ENCODE measurements at regions not wholly inside any gene's neighbourhood (a gene's known extent, or its start where the extent isn't known, plus 50 kb on each side); places are given as distances from the start of the nearest gene placed in this dataset.

- DNase-seq (ENCODE audit: low read depth) = no peak
These were observed 55.2 kb upstream of the CBLN4 start for GRCh38 chr20:56060486-56060885.

DNA sequence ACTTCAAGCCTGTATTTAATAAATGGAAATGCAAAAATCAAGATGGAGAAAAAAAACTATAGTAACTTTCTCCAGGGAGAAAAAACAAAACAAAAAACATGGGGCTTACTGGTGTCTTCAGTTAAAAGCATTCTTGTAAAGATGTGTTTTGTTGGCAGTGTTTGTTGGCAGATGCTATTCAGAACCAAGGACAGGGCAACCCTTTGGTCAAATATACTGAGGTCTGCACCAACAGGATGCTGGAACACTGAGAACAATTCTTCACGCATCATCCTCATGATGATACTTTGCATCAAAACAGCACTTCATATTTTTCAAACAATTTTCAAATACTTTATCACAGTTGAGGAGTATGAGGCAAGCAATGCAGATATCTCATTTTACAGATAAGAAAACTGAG, 63.7 kb upstream of the CBLN4 start:
- no peak for DNase-seq (ENCODE audit: low read depth)

DNA sequence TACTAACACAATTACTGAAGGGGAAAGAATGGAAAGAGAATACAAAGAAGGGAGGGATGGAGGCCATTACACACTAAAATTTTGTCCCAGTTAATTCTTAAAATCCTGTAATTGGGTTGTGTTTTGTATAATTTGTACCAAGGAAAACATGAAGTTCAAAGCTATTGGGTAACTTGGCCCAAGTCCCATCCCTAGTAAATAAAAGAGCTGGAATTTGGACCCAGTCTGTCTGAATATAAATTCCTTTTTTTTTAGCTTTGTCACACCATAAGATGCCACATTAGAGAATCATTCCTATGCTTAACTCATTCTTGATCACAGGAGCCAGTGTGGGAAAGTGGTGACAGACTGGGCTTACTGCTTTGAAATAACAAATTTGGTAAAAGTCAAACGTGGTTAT, 66.8 kb upstream of the CBLN4 start:
- no peak for DNase-seq (ENCODE audit: low read depth)

- peak; percentile 4 for DNase-seq (ENCODE audit: low read depth)
These were observed 83.1 kb upstream of the CBLN4 start for GRCh38 chr20:56088375-56088774.

GRCh38 chr20:56091628-56092234, 86.4 kb upstream of the CBLN4 start:
- DNase-seq (ENCODE audit: low read depth) = peak; percentile 30

- DNase-seq (ENCODE audit: low read depth) = no peak
These were observed 88.9 kb upstream of the CBLN4 start for GRCh38 chr20:56094228-56094627.

- DNase-seq (ENCODE audit: low read depth) = no peak
These were observed 93.7 kb upstream of the CBLN4 start for GRCh38 chr20:56098981-56099500.

DNA sequence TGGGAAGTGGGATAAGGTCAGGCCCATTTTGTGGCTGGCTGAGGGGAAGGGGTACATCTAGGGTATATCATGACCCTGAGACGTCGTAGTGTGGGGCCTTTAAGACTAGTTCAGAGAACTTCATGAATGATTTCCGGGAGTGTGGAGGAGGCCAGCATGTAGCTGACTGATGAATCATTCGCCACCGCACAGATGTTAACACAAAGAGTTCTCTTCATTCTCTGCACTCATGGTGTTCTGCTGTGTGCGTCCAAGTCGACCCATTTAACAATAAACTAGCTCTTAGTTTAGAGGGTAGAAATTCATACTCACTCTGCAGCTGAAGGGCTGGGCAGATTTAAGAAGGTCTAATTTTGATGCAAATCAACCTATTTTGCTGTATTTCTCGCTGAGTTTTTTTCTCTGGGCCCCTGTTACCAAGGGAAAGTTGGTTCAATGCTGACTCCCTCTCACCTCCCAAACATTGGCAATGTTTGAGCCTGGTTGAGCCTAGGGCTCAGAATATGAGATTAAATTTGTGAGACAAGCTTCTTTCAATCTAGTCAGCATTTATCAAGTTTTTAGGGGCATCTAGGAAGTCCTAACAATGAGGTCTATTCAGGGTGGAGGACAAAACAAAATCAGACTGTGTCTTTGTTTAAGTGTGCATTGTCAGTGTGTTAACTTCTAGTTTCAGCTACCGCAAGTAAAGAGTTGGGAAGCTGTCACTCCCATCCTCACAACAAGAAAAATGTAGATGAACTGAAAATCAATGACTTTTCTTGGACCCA, 106.8 kb upstream of the CBLN4 start:
- no peak for DNase-seq (ENCODE audit: low read depth)

DNA sequence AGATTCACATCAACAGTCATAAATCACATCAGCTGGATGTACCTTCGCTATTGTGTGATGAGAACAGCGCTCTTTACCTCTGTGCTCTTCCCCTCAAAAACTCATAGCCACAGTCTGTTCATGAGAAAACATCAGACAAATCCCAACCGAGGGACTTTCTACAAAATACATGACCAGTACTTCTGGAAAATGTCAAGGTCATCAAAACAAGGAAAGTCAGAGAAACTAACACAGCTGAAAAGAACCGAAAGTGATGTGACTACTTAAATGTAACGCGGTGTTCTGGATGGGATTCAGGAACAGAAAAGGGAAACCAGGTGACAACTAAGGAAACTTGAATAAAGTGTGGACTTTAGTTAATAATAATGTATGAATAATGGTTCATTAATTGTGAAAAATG, 112.0 kb upstream of the CBLN4 start:
- no peak for DNase-seq (ENCODE audit: low read depth)

DNA sequence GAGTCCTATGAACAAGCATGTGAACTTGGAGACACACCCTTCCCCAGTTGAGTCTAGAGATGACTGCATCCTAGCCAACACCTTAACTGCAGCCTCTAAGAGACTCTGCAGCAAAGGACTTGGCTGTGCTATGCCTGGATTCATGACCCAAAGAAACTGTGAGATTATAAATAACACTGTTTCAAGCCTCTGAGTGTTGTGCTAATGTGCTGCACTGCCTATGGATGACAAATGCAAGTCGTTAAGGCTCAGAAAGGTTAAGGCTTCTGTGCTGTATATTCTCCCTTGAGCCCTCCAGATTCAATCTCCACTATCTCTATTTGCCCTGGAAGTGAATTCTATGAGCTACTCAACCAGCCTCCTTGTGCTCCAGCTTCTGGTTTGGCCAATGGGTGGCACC, 116.5 kb upstream of the CBLN4 start:
- no peak for DNase-seq (ENCODE audit: low read depth)

GRCh38 chr20:56143759-56144158, 104.8 kb upstream of the MC3R start:
- no peak for DNase-seq (ENCODE audit: low read depth)

DNA sequence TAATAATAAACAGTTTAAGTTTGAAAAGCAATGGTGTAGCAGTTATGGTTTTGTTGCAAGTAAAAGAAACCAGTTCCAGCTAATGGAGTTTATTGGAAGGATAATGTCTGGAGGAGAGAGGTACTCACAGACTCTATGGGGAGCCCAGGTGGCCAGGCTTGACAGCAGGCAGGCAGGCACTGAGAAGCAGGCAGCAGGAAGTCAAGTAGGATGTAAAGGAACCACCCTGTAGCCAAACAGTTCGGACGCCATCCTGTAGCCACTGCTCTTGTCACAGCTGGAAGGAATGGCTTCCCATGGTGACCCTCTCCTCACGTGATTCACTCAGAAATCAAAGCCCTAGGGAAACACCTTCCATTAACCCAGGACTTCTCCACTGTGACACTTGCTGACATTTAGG, 96.7 kb upstream of the MC3R start:
- DNase-seq (ENCODE audit: low read depth) = no peak

- DNase-seq (ENCODE audit: low read depth) = no peak
These were observed 94.6 kb upstream of the MC3R start for GRCh38 chr20:56153926-56154325.

- DNase-seq (ENCODE audit: low read depth) = no peak
These were observed 92.9 kb upstream of the MC3R start for GRCh38 chr20:56155625-56156024.

- no peak for DNase-seq (ENCODE audit: low read depth)
These were observed 90.9 kb upstream of the MC3R start for GRCh38 chr20:56157530-56158203.

DNA sequence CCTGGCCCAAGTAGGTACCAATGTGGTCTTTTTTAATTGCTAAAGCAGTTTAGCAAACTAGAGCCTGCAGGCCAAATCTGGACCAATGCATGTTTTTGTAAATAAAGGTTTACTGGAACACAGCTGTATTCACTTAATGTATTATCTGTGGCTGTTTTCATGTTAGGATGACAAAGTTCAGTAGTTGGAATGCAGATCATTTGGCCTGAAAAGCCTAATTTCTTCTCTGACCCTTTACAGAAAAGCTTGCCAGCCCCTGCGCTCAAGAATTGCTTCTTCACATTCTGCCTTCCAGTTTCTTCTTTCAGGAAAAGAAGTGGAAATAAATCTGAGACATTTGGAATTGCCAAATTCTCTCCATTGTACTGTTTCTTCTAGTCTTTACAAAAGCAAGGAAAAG, 90.0 kb upstream of the MC3R start:
- no peak for DNase-seq (ENCODE audit: low read depth)

GRCh38 chr20:56160956-56161355, 87.6 kb upstream of the MC3R start:
- DNase-seq (ENCODE audit: low read depth) = no peak

- DNase-seq (ENCODE audit: low read depth) = no peak
These were observed 84.7 kb upstream of the MC3R start for GRCh38 chr20:56163806-56164205.

- no peak for DNase-seq (ENCODE audit: low read depth)
These were observed 81.6 kb upstream of the MC3R start for GRCh38 chr20:56166781-56167465.

DNA sequence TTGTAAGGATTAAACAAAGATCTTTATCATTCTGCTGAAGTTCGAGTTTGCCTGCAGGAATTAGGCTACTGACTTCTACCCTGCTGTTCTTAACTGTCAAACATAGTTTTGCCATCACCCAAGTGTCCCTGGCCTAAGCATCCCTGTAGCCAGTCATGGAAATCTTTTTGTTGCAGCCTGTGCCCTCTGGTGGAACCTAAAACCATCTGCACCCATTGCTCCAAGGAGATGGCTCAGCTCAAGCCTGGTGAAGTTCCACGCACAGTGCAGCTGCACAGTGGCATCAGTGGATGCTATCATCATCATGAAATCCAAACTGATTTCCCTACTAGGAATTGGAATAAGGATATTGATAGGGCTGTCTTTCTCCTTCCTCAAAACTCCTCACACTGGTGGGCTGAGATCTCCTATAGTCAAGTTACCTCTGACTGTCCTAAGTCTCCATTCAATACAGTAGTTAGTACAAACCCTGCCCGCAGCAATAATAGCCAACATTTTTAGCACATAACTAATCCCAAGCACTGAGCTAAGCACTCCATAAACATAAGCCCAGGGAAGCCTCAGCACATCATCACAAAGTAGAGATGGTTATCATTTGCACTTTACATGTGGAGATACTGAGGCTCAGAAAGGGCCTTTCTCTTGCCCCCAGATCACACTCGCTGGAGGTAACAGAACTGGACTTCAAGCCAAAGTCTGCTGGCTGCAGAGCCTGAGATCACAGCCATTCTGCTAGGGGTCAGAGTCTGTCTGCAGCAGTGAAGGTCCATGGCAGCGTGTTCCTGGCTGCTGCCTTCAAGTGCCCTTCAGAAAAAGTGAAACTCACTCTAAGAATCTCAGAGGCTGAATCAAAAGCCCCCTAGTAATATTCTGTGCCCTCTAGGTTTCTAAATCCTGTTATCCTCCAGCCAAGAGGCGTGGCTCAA, 77.2 kb upstream of the MC3R start:
- DNase-seq (ENCODE audit: low read depth) = no peak

DNA sequence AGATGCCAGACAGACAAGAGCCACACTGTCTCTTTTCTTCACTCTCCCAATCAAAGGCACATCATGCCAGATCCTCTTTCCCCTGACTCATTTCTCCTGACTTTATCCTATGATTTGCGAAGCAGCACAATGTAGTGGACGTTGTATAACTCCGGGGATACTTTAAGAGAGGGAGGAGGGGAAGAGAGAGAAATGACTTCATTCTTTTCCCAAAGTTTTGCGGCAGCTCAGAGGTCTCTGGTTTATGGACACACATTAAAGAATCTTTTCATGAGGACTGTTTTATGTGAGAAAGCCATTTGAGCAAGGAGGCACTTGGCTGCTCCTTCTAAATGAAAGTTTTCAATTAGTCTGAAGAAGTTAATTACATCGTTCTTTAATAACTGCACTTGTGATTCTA, 75.1 kb upstream of the MC3R start:
- DNase-seq (ENCODE audit: low read depth) = no peak

Data from renal cortical epithelial cell (primary cell).